ENCODE measurements at regions not wholly inside any gene's neighbourhood (a gene's known extent, or its start where the extent isn't known, plus 50 kb on each side); places are given as distances from the start of the nearest gene placed in this dataset.

- no peaks in the 10 kb centered on the region for H3K4me1 ChIP-seq (ENCODE audit: insufficient read depth, low read length)
- H3K4me2 ChIP-seq (ENCODE audit: insufficient read depth, low read length), result no peak overlapping the region
- no peaks in the 10 kb centered on the region for H3K79me2 ChIP-seq (ENCODE audit: insufficient read depth, low read length)
- no peaks in the 10 kb centered on the region for H4K20me1 ChIP-seq (ENCODE audit: insufficient read depth, low read length)
- H3K9ac ChIP-seq (ENCODE audit: low read depth, low read length), result no peak overlapping the region
- H3K9me3 ChIP-seq (ENCODE audit: insufficient read depth, low read length, severe bottlenecking), result no peaks in the 10 kb centered on the region
- DNase-seq (no peak), ATAC-seq (ENCODE audit: insufficient read depth, low read depth) (no peak)
- H3K27ac ChIP-seq (ENCODE audit: low read length), result no peak overlapping the region
- H2AFZ ChIP-seq (ENCODE audit: low read depth, low read length), result no peak overlapping the region
- TF ChIP-seq EZH2 (IDR thresholded peaks at IDR 0.05; ENCODE audit: borderline replicate concordance, low read depth, low read length, severe bottlenecking), result no peak
- TF ChIP-seq, protein P1, sequence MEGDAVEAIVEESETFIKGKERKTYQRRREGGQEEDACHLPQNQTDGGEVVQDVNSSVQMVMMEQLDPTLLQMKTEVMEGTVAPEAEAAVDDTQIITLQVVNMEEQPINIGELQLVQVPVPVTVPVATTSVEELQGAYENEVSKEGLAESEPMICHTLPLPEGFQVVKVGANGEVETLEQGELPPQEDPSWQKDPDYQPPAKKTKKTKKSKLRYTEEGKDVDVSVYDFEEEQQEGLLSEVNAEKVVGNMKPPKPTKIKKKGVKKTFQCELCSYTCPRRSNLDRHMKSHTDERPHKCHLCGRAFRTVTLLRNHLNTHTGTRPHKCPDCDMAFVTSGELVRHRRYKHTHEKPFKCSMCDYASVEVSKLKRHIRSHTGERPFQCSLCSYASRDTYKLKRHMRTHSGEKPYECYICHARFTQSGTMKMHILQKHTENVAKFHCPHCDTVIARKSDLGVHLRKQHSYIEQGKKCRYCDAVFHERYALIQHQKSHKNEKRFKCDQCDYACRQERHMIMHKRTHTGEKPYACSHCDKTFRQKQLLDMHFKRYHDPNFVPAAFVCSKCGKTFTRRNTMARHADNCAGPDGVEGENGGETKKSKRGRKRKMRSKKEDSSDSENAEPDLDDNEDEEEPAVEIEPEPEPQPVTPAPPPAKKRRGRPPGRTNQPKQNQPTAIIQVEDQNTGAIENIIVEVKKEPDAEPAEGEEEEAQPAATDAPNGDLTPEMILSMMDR (IDR thresholded peaks at IDR 0.05; ENCODE audit: borderline replicate concordance, extremely low read depth, low read length, poor library complexity, severe bottlenecking), result no peak
- H3K36me3 ChIP-seq (ENCODE audit: insufficient read depth, low read length), result no peaks in the 10 kb centered on the region
- no peak overlapping the region for H3K4me3 ChIP-seq (ENCODE audit: low read depth in 1 of 2, low read length in 2 of 2)
- no peaks in the 10 kb centered on the region for H3K27me3 ChIP-seq (ENCODE audit: insufficient read depth, low read length, poor library complexity)
Observed at GRCh38 chr18:77486985-77487384, 237.3 kb downstream of the GALR1 start.

GRCh38 chr18:77487951-77488740, 238.5 kb downstream of the GALR1 start:
- Histone ChIP-seq H3K27ac (ENCODE audit: low read length) (no peak overlapping the region), H3K9ac (ENCODE audit: low read depth, low read length) (no peak overlapping the region), H4K20me1 (ENCODE audit: insufficient read depth, low read length) (no peaks in the 10 kb centered on the region), H3K36me3 (ENCODE audit: insufficient read depth, low read length) (no peaks in the 10 kb centered on the region), H3K9me3 (ENCODE audit: insufficient read depth, low read length, severe bottlenecking) (no peaks in the 10 kb centered on the region), H3K4me1 (ENCODE audit: insufficient read depth, low read length) (no peaks in the 10 kb centered on the region), H3K79me2 (ENCODE audit: insufficient read depth, low read length) (no peaks in the 10 kb centered on the region), H3K27me3 (ENCODE audit: insufficient read depth, low read length, poor library complexity) (no peaks in the 10 kb centered on the region), H2AFZ (ENCODE audit: low read depth, low read length) (no peak overlapping the region), H3K4me3 (ENCODE audit: low read depth in 1 of 2, low read length in 2 of 2) (no peak overlapping the region), H3K4me2 (ENCODE audit: insufficient read depth, low read length) (no peak overlapping the region)
- ATAC-seq (ENCODE audit: insufficient read depth, low read depth) (no peak), DNase-seq (no peak)
- TF ChIP-seq, protein P1 (IDR thresholded peaks at IDR 0.05; ENCODE audit: borderline replicate concordance, extremely low read depth, low read length, poor library complexity, severe bottlenecking), result no peak
- TF ChIP-seq EZH2 (IDR thresholded peaks at IDR 0.05; ENCODE audit: borderline replicate concordance, low read depth, low read length, severe bottlenecking), result no peak

GRCh38 chr18:77495079-77495478, 245.4 kb downstream of the GALR1 start:
- H3K27me3 ChIP-seq (ENCODE audit: insufficient read depth, low read length, poor library complexity), result no peaks in the 10 kb centered on the region
- TF ChIP-seq, protein P1 (IDR thresholded peaks at IDR 0.05; ENCODE audit: borderline replicate concordance, extremely low read depth, low read length, poor library complexity, severe bottlenecking), result no peak
- TF ChIP-seq EZH2 (IDR thresholded peaks at IDR 0.05; ENCODE audit: borderline replicate concordance, low read depth, low read length, severe bottlenecking), result no peak
- no peak overlapping the region for H3K9ac ChIP-seq (ENCODE audit: low read depth, low read length)
- ATAC-seq (ENCODE audit: insufficient read depth, low read depth), result no peak
- no peak for DNase-seq
- H3K4me2 ChIP-seq (ENCODE audit: insufficient read depth, low read length), result no peak overlapping the region
- no peaks in the 10 kb centered on the region for H3K36me3 ChIP-seq (ENCODE audit: insufficient read depth, low read length)
- H3K4me3 ChIP-seq (ENCODE audit: low read depth in 1 of 2, low read length in 2 of 2), result no peak overlapping the region
- no peak overlapping the region for H3K27ac ChIP-seq (ENCODE audit: low read length)
- H3K79me2 ChIP-seq (ENCODE audit: insufficient read depth, low read length), result no peaks in the 10 kb centered on the region
- 0 out of 2 replicates have a peak, but pooled peaks cover 3% of the 10 kb centered on the region for H3K4me1 ChIP-seq (ENCODE audit: insufficient read depth, low read length)
- H3K9me3 ChIP-seq (ENCODE audit: insufficient read depth, low read length, severe bottlenecking), result no peaks in the 10 kb centered on the region
- no peaks in the 10 kb centered on the region for H4K20me1 ChIP-seq (ENCODE audit: insufficient read depth, low read length)
- H2AFZ ChIP-seq (ENCODE audit: low read depth, low read length), result no peak overlapping the region

All from DND-41 (cell line).